ENCODE measurements at regions not wholly inside any gene's neighbourhood (a gene's known extent, or its start where the extent isn't known, plus 50 kb on each side); places are given as distances from the start of the nearest gene placed in this dataset.

GRCh38 chr14:34039428-34040047 is 88.7 kb upstream of the EGLN3 start (continued):
- peak; percentile 57 for TF ChIP-seq PAXIP1 (CRISPR knock-in tag; conservative IDR thresholded peaks at IDR 0.05)
- TF ChIP-seq MXD4 (CRISPR knock-in tag; IDR thresholded peaks at IDR 0.05) = no peak
- TF ChIP-seq KDM5A (IDR thresholded peaks at IDR 0.05; ENCODE audit: borderline replicate concordance, low read length) = no peak
- 0 out of 2 replicates have a peak, but pooled peaks have one; percentile 63 for TF ChIP-seq ZSCAN29 (CRISPR knock-in tag; conservative IDR thresholded peaks at IDR 0.05)
- TF ChIP-seq ZNF703 (CRISPR knock-in tag; IDR thresholded peaks at IDR 0.05; ENCODE audit: borderline replicate concordance) = no peak
- peak; percentile 48; the same call in 1 of the 2 replicates for TF ChIP-seq JUND (CRISPR knock-in tag; IDR thresholded peaks at IDR 0.05)
- peak; percentile 11; the same call in 1 of the 2 replicates for TF ChIP-seq NFYB (CRISPR knock-in tag; IDR thresholded peaks at IDR 0.05)
- TF ChIP-seq MIXL1 (CRISPR knock-in tag; IDR thresholded peaks at IDR 0.05) = 0 out of 2 replicates have a peak, but pooled peaks have one; percentile 11
- TF ChIP-seq SNAI1 (CRISPR knock-in tag; IDR thresholded peaks at IDR 0.05; ENCODE audit: borderline replicate concordance) = no peak
- peak; percentile 54; the same call in 1 of the 2 replicates for TF ChIP-seq ZNF644 (CRISPR knock-in tag; IDR thresholded peaks at IDR 0.05; ENCODE audit: low read depth)
- peak; percentile 76 for TF ChIP-seq ARID5B (CRISPR knock-in tag; IDR thresholded peaks at IDR 0.05)
- TF ChIP-seq ZNF558 (CRISPR knock-in tag; IDR thresholded peaks at IDR 0.05; ENCODE audit: borderline replicate concordance) = no peak

Measured in HepG2 (cell line).